HEK293T (cell line): ENCODE measurements at regions not wholly inside any gene's neighbourhood (a gene's known extent, or its start where the extent isn't known, plus 50 kb on each side); places are given as distances from the start of the nearest gene placed in this dataset.

Source experiments
- CTCF ChIA-PET: fragments of 350-600 bp; formaldehyde crosslinking; extraction: SDS; loops from one replicate; lab custom pipeline; 2021; ENCODE audit warnings: antibody characterized with exemption, inconsistent platforms; lab: Yijun Ruan, JAX
- POLR2A ChIA-PET: fragments of 350-600 bp; formaldehyde crosslinking; extraction: SDS; loops from one replicate; lab custom pipeline; 2020; ENCODE audit warnings: antibody characterized with exemption, inconsistent platforms; lab: Yijun Ruan, JAX
- DNase-seq: peaks from one replicate; pipeline ENCODE4 v3.0.0; 2012; ENCODE audit warnings: mixed read lengths; ENCODE audit errors: extremely low spot score
- ARNT ChIP-seq: fragments of 450-650 bp; IDR thresholded peaks from 2 replicates; pipeline ENCODE4 v1.6.1; 2017; ENCODE audit warnings: mild to moderate bottlenecking
- BHLHE40 ChIP-seq: fragments of 450-650 bp; IDR thresholded peaks from 2 replicates; pipeline ENCODE4 v1.6.1; 2016; ENCODE audit warnings: mild to moderate bottlenecking, moderate library complexity, borderline replicate concordance
- CTBP1 ChIP-seq: fragments of 450-650 bp; IDR thresholded peaks from 2 replicates; pipeline ENCODE4 v1.6.1; 2016; ENCODE audit warnings: borderline replicate concordance
- ELF4 ChIP-seq: fragments of 450-650 bp; IDR thresholded peaks from 2 replicates; pipeline ENCODE4 v1.6.1; 2017; ENCODE audit warnings: antibody characterized with exemption
- FOXA1 ChIP-seq: fragments of 450-650 bp; IDR thresholded peaks from 2 replicates; pipeline ENCODE4 v1.6.1; 2016; ENCODE audit warnings: mild to moderate bottlenecking
- FOXK2 ChIP-seq: fragments of 450-650 bp; IDR thresholded peaks from 2 replicates; pipeline ENCODE4 v1.6.1; 2016; ENCODE audit warnings: mild to moderate bottlenecking
- FOXM1 ChIP-seq: fragments of 450-650 bp; IDR thresholded peaks from 2 replicates; pipeline ENCODE4 v1.6.1; 2017; ENCODE audit warnings: mild to moderate bottlenecking, borderline replicate concordance
- HDGF ChIP-seq: fragments of 450-650 bp; IDR thresholded peaks from 2 replicates; pipeline ENCODE4 v1.6.1; 2017; ENCODE audit warnings: antibody characterized with exemption, borderline replicate concordance
- L3MBTL2 ChIP-seq: fragments of 450-650 bp; conservative IDR thresholded peaks from 2 replicates; pipeline ENCODE4 v1.6.1; 2016; ENCODE audit warnings: mild to moderate bottlenecking
- LEF1 ChIP-seq: fragments of 450-650 bp; IDR thresholded peaks from 2 replicates; pipeline ENCODE4 v1.6.1; 2017; ENCODE audit warnings: mild to moderate bottlenecking, borderline replicate concordance
- NFRKB ChIP-seq: fragments of 450-650 bp; IDR thresholded peaks from 2 replicates; pipeline ENCODE4 v1.6.1; 2016; ENCODE audit warnings: mild to moderate bottlenecking, moderate library complexity
- PKNOX1 ChIP-seq: fragments of 450-650 bp; IDR thresholded peaks from 2 replicates; pipeline ENCODE4 v1.6.1; 2016
- SP1 ChIP-seq: fragments of 450-650 bp; IDR thresholded peaks from 2 replicates; pipeline ENCODE4 v1.6.1; 2017
- SUZ12 ChIP-seq: fragments of 450-650 bp; IDR thresholded peaks from 2 replicates; pipeline ENCODE4 v1.6.1; 2016; ENCODE audit warnings: mild to moderate bottlenecking
- TARDBP ChIP-seq: fragments of 450-650 bp; IDR thresholded peaks from 2 replicates; pipeline ENCODE4 v1.6.1; 2016
- ZNF384 ChIP-seq: fragments of 450-650 bp; IDR thresholded peaks from 2 replicates; pipeline ENCODE4 v1.6.1; 2016

GRCh38 chr9:129322641-129323375, 144.7 kb upstream of the IER5L start:
- no peak for DNase-seq
- TF ChIP-seq SP1, result no peak
- no peak for TF ChIP-seq FOXA1
- TF ChIP-seq ARNT, result no peak
- no peak for TF ChIP-seq NFRKB
- TF ChIP-seq SUZ12, result no peak
- TF ChIP-seq FOXK2, result no peak
- no peak for TF ChIP-seq PKNOX1
- TF ChIP-seq LEF1, result no peak
- no peak for TF ChIP-seq HDGF
- no peak for TF ChIP-seq BHLHE40
- TF ChIP-seq ZNF384, result no peak
- TF ChIP-seq L3MBTL2, result no peak
- no peak for TF ChIP-seq ELF4
- no peak for TF ChIP-seq CTBP1
- ChIA-PET POLR2A (interaction anchor here (1.2 to 4.0 kb wide), 2 partner anchors 12 to 148 kb away, joined by 3 to 14 read pairs; no protein-coding TSS in a partner anchor), CTCF (interaction anchor here (1.2 kb wide), 1 partner anchor 148 kb away, joined by 3 read pairs; no protein-coding TSS in a partner anchor)

GRCh38 chr9:129322022-129322621, 144.1 kb upstream of the IER5L start:
- ChIA-PET POLR2A (interaction anchor here (1.2 to 4.0 kb wide), 2 partner anchors 12 to 147 kb away, joined by 3 to 14 read pairs; no protein-coding TSS in a partner anchor), CTCF (interaction anchor here (1.2 kb wide), 1 partner anchor 148 kb away, joined by 3 read pairs; no protein-coding TSS in a partner anchor)
- DNase-seq, result no peak
- no peak for TF ChIP-seq HDGF

GRCh38 chr9:129321286-129322021, 143.4 kb upstream of the IER5L start:
- CTCF ChIA-PET, result interaction anchor here (0.7 kb wide), 1 partner anchor 147 kb away, joined by 3 read pairs; no protein-coding TSS in a partner anchor
- DNase-seq, result no peak
- TF ChIP-seq SUZ12 (no peak), CTBP1 (no peak), ZNF384 (no peak), FOXA1 (no peak), HDGF (no peak), ELF4 (no peak), PKNOX1 (no peak), NFRKB (no peak), FOXM1 (no peak), L3MBTL2 (no peak), LEF1 (no peak), SP1 (no peak), FOXK2 (no peak), BHLHE40 (no peak), TARDBP (no peak), ARNT (no peak)
- POLR2A ChIA-PET, result interaction anchor here (1.1 to 4.0 kb wide), 4 partner anchors 10 to 143 kb away, joined by 4 to 14 read pairs (median 6); partner anchors contain the start of gene IER5L

- POLR2A ChIA-PET, result interaction anchor here (0.8 to 4.0 kb wide), 7 partner anchors 11 to 143 kb away, joined by 3 to 14 read pairs (median 4); partner anchors contain the start of gene IER5L
- TF ChIP-seq TARDBP, result no peak
- no peak for TF ChIP-seq LEF1
- peak; percentile 51; the same call in 1 of the 2 replicates for TF ChIP-seq L3MBTL2
- no peak; the same call in 1 of the 2 replicates for TF ChIP-seq PKNOX1
- TF ChIP-seq HDGF, result no peak
- CTCF ChIA-PET, result interaction anchor here (0.7 kb wide), 2 partner anchors 140 to 146 kb away, joined by 3 read pairs; no protein-coding TSS in a partner anchor
- DNase-seq, result peak; percentile 64
Observed at GRCh38 chr9:129320575-129321285, 142.7 kb upstream of the IER5L start.

- CTCF ChIA-PET, result interaction anchor here (0.7 kb wide), 1 partner anchor 141 kb away, joined by 3 read pairs; no protein-coding TSS in a partner anchor
- no peak for DNase-seq
- POLR2A ChIA-PET, result interaction anchor here (0.8 to 4.0 kb wide), 7 partner anchors 11 to 142 kb away, joined by 3 to 14 read pairs (median 4); partner anchors contain the start of gene IER5L
- no peak for TF ChIP-seq TARDBP
- no peak for TF ChIP-seq FOXA1
- no peak for TF ChIP-seq FOXM1
- no peak for TF ChIP-seq LEF1
- TF ChIP-seq ELF4, result no peak
- no peak for TF ChIP-seq ARNT
Observed at GRCh38 chr9:129319938-129320481, 141.9 kb upstream of the IER5L start.
